ENCODE measurements at regions not wholly inside any gene's neighbourhood (a gene's known extent, or its start where the extent isn't known, plus 50 kb on each side); places are given as distances from the start of the nearest gene placed in this dataset.

- H3K27me3 ChIP-seq (ENCODE audit: insufficient read depth, low read length): no peaks in the 10 kb centered on the region
- no peak overlapping the region for H3K14ac ChIP-seq (ENCODE audit: insufficient read depth, low read length)
- no peak overlapping the region for H2BK20ac ChIP-seq (ENCODE audit: low read depth, low read length, poor library complexity, severe bottlenecking)
- H3K79me1 ChIP-seq (ENCODE audit: insufficient read depth, low read depth, low read length, poor library complexity, severe bottlenecking): no peaks in the 10 kb centered on the region
- Mint-ChIP-seq H3K9me3 (no peaks in the 10 kb centered on the region), H3K27me3 (ENCODE audit: low read depth) (no peaks in the 10 kb centered on the region), H3K27ac (no peak overlapping the region; a peak in 1 of 7 replicates), H3K4me1 (peaks cover 14 to 27% of the 10 kb centered on the region in 2 experiments), H3K36me3 (ENCODE audit: insufficient read depth in 1 of 3, low read depth in 3 of 3) (no peaks in the 10 kb centered on the region), H3K4me3 (no peak overlapping the region)
- TF ChIP-seq CTCF (conservative IDR thresholded peaks at IDR 0.05): no peak
- H2BK120ac ChIP-seq (ENCODE audit: low read depth, low read length, poor library complexity, severe bottlenecking): no peak overlapping the region
- no peak overlapping the region for H3K23ac ChIP-seq (ENCODE audit: insufficient read length, low read depth, low read length)
- DNase-seq: no peak
- H3K4me1 ChIP-seq (ENCODE audit: insufficient read depth, low read length): no peaks in the 10 kb centered on the region
- H3K27ac ChIP-seq (ENCODE audit: insufficient read length, low read depth, low read length): no peak overlapping the region
- no peak overlapping the region for H3K56ac ChIP-seq (ENCODE audit: insufficient read length, low read depth, low read length)
- no peak overlapping the region for H4K8ac ChIP-seq (replicated peaks; ENCODE audit: insufficient read length, low read depth, low read length)
- H2AFZ ChIP-seq (ENCODE audit: low read length): no peak overlapping the region
- no CpG with 5 or more reads among the region's 5 CpGs for WGBS (ENCODE audit: extremely low coverage, insufficient read length, low lambda C conversion rate)
- no peak overlapping the region for H2AK5ac ChIP-seq (ENCODE audit: insufficient read length, low read length)
- no peak overlapping the region for H3K4me2 ChIP-seq (ENCODE audit: insufficient read depth, insufficient read length, low read length)
- no peak overlapping the region for H2BK15ac ChIP-seq (ENCODE audit: low read depth, low read length)
- no peaks in the 10 kb centered on the region for H3K23me2 ChIP-seq (ENCODE audit: insufficient read length, low read depth, low read length, poor library complexity, severe bottlenecking)
- no peak overlapping the region for H2BK12ac ChIP-seq (ENCODE audit: insufficient read length, low read depth, low read length)
- H3K4ac ChIP-seq (ENCODE audit: low read depth, low read length): no peak overlapping the region
- H3K9ac ChIP-seq (ENCODE audit: extremely low read depth, insufficient read length, low read length): no peak overlapping the region
- H3T11ph ChIP-seq (ENCODE audit: low read length): no peak overlapping the region
- H3K9me3 ChIP-seq (ENCODE audit: control insufficient read depth, low read depth, low read length): no peaks in the 10 kb centered on the region
- H4K20me1 ChIP-seq (ENCODE audit: control insufficient read depth, insufficient read depth, insufficient read length): no peaks in the 10 kb centered on the region
- no peak overlapping the region for H2BK5ac ChIP-seq (ENCODE audit: insufficient read length, low read length)
- H3K79me2 ChIP-seq (ENCODE audit: insufficient read depth, low read length): no peaks in the 10 kb centered on the region
- no peak overlapping the region for H4K91ac ChIP-seq (ENCODE audit: insufficient read length, low read depth, low read length)
- H3K18ac ChIP-seq (ENCODE audit: insufficient read length, low read depth, low read length): no peak overlapping the region
- H4K5ac ChIP-seq (ENCODE audit: insufficient read length, low read depth, low read length): no peak overlapping the region
These were observed 505.8 kb downstream of the DOK5 start for GRCh38 chr20:54981175-54981574.

Data from H9 (cell line).